Ectodermal cell (in vitro differentiated cells): ENCODE measurements at regions not wholly inside any gene's neighbourhood (a gene's known extent, or its start where the extent isn't known, plus 50 kb on each side); places are given as distances from the start of the nearest gene placed in this dataset.

Experiments
- H3K27ac ChIP-seq: 2 replicates; pipeline ENCODE4 v1.7.0; 2013; ENCODE audit warnings: mild to moderate bottlenecking, low read depth, low read length; ENCODE audit not compliant: insufficient read depth, poor library complexity, severe bottlenecking
- H3K27me3 ChIP-seq: 2 replicates; pipeline ENCODE4 v1.7.0; 2013; ENCODE audit warnings: mild to moderate bottlenecking, low read length; ENCODE audit not compliant: insufficient read depth, control insufficient read depth, poor library complexity, severe bottlenecking
- H3K36me3 ChIP-seq: one replicate; pipeline ENCODE4 v1.7.0; 2013; ENCODE audit warnings: low read length; ENCODE audit not compliant: control insufficient read depth, insufficient read depth
- H3K4me1 ChIP-seq: one replicate; pipeline ENCODE4 v1.7.0; 2013; ENCODE audit warnings: low read length; ENCODE audit not compliant: control insufficient read depth, insufficient read depth
- H3K4me3 ChIP-seq: 2 replicates; pipeline ENCODE4 v1.7.0; 2013; ENCODE audit warnings: low read depth, low read length, control low read depth; ENCODE audit not compliant: insufficient read depth
- H3K9me3 ChIP-seq: 2 replicates; pipeline ENCODE4 v1.7.0; 2013; ENCODE audit warnings: mild to moderate bottlenecking, low read length, moderate library complexity; ENCODE audit not compliant: control insufficient read depth
- WGBS, 2 experiments: methylation state at CpG; one replicate each; pipeline ENCODE4 v1.1.7; 2013; ENCODE audit warnings: missing lambda C conversion rate in 2 of 2; 5-methylcytosine and 5-hydroxymethylcytosine counted together

- no peak overlapping the region for H3K27ac ChIP-seq
- no peak overlapping the region for H3K4me3 ChIP-seq
- no peaks in the 10 kb centered on the region for H3K36me3 ChIP-seq
- no peaks in the 10 kb centered on the region for H3K9me3 ChIP-seq
- H3K27me3 ChIP-seq: peaks cover 3% of the 10 kb centered on the region
- no peaks in the 10 kb centered on the region for H3K4me1 ChIP-seq
- 81 to 89% methylated on average over 5 to 6 of the region's 6 CpGs for WGBS, 2 experiments
Observed at GRCh38 chr14:97975962-97976361, 1178.8 kb downstream of the VRK1 start.

- Histone ChIP-seq H3K27me3 (peaks cover 3% of the 10 kb centered on the region), H3K4me3 (no peak overlapping the region), H3K4me1 (no peaks in the 10 kb centered on the region), H3K27ac (no peak overlapping the region), H3K9me3 (no peaks in the 10 kb centered on the region), H3K36me3 (no peaks in the 10 kb centered on the region)
- WGBS, 2 experiments: 90% methylated on average over 6 of the region's 6 CpGs
Observed at GRCh38 chr14:97976861-97977260, 1179.7 kb downstream of the VRK1 start.

- Histone ChIP-seq H3K27me3 (peaks cover 3% of the 10 kb centered on the region), H3K9me3 (no peaks in the 10 kb centered on the region), H3K27ac (no peak overlapping the region), H3K4me1 (no peaks in the 10 kb centered on the region), H3K4me3 (no peak overlapping the region), H3K36me3 (no peaks in the 10 kb centered on the region)
- WGBS, 2 experiments: 91 to 92% methylated on average over 17 of the region's 17 CpGs
Observed at GRCh38 chr14:97977651-97978261, 1180.6 kb downstream of the VRK1 start.

- peaks cover 3% of the 10 kb centered on the region for H3K27me3 ChIP-seq
- H3K9me3 ChIP-seq: no peaks in the 10 kb centered on the region
- H3K27ac ChIP-seq: no peak overlapping the region
- H3K4me3 ChIP-seq: no peak overlapping the region
- WGBS, 2 experiments: 6 to 7% methylated on average over 9 of the region's 9 CpGs
- H3K36me3 ChIP-seq: no peaks in the 10 kb centered on the region
- H3K4me1 ChIP-seq: no peaks in the 10 kb centered on the region
Observed at GRCh38 chr14:97978341-97978740, 1181.2 kb downstream of the VRK1 start.

- Histone ChIP-seq H3K9me3 (no peaks in the 10 kb centered on the region), H3K27me3 (no peaks in the 10 kb centered on the region), H3K4me3 (no peak overlapping the region), H3K27ac (no peak overlapping the region), H3K4me1 (no peaks in the 10 kb centered on the region), H3K36me3 (no peaks in the 10 kb centered on the region)
- WGBS, 2 experiments: 87 to 96% methylated on average over 3 to 4 of the region's 4 CpGs
Observed at GRCh38 chr14:97993508-97994019, 1196.4 kb downstream of the VRK1 start.

GRCh38 chr14:97994020-97994531 is 1196.9 kb downstream of the VRK1 start:
- Histone ChIP-seq H3K27me3 (no peaks in the 10 kb centered on the region), H3K27ac (no peak overlapping the region), H3K9me3 (no peaks in the 10 kb centered on the region), H3K4me3 (no peak overlapping the region), H3K4me1 (no peaks in the 10 kb centered on the region), H3K36me3 (no peaks in the 10 kb centered on the region)
- 91 to 96% methylated on average over 5 of the region's 5 CpGs for WGBS, 2 experiments

- 92 to 94% methylated on average over 2 of the region's 2 CpGs for WGBS, 2 experiments
- Histone ChIP-seq H3K36me3 (no peaks in the 10 kb centered on the region), H3K27me3 (no peaks in the 10 kb centered on the region), H3K9me3 (no peaks in the 10 kb centered on the region), H3K27ac (no peak overlapping the region), H3K4me3 (no peak overlapping the region), H3K4me1 (no peaks in the 10 kb centered on the region)
Observed at GRCh38 chr14:97995038-97995437, 1197.9 kb downstream of the VRK1 start.

GRCh38 chr14:97995531-97995930 is 1198.3 kb downstream of the VRK1 start:
- H3K27ac ChIP-seq: no peak overlapping the region
- no peaks in the 10 kb centered on the region for H3K36me3 ChIP-seq
- no peaks in the 10 kb centered on the region for H3K27me3 ChIP-seq
- WGBS, 2 experiments: 89% methylated on average over 2 of the region's 2 CpGs
- H3K4me1 ChIP-seq: no peaks in the 10 kb centered on the region
- no peaks in the 10 kb centered on the region for H3K9me3 ChIP-seq
- no peak overlapping the region for H3K4me3 ChIP-seq

- WGBS, 2 experiments: 96% methylated on average over 7 of the region's 7 CpGs
Observed at GRCh38 chr14:98006008-98006407, 1208.8 kb downstream of the VRK1 start.

GRCh38 chr14:98008381-98009113 is 1211.4 kb downstream of the VRK1 start:
- H3K4me3 ChIP-seq: no peak overlapping the region
- no peaks in the 10 kb centered on the region for H3K4me1 ChIP-seq
- H3K36me3 ChIP-seq: no peaks in the 10 kb centered on the region
- WGBS, 2 experiments: 96% methylated on average over 4 of the region's 4 CpGs
- H3K9me3 ChIP-seq: no peaks in the 10 kb centered on the region
- H3K27ac ChIP-seq: no peak overlapping the region
- no peaks in the 10 kb centered on the region for H3K27me3 ChIP-seq

More at GRCh38 chr14:98006008-98006407, 1208.8 kb downstream of the VRK1 start:
- Histone ChIP-seq H3K4me1 (no peaks in the 10 kb centered on the region), H3K36me3 (no peaks in the 10 kb centered on the region), H3K27ac (no peak overlapping the region), H3K4me3 (no peak overlapping the region), H3K27me3 (no peaks in the 10 kb centered on the region), H3K9me3 (no peaks in the 10 kb centered on the region)
